ENCODE measurements at regions not wholly inside any gene's neighbourhood (a gene's known extent, or its start where the extent isn't known, plus 50 kb on each side); places are given as distances from the start of the nearest gene placed in this dataset.

DNA sequence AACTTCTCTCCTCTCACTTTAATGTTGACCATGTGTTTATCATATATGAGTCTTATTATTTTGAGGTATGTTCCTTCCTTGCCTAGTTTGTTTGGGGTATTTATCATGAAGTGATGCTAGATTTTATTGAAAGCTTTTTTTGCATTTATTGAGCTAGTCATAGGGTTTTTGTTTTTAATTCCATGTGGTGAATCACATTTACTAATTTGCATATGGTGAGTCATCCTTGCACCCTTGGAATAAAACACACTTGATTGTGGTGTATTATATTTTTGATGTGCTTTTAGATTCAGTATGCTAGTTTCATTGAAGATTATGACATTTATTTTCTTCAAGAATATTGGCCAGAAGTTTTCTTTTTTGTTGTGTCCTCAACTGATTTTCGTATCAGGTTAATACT is 464.6 kb downstream of the PCDH18 start:
- no peak for DNase-seq (ENCODE audit: low read depth)

DNA sequence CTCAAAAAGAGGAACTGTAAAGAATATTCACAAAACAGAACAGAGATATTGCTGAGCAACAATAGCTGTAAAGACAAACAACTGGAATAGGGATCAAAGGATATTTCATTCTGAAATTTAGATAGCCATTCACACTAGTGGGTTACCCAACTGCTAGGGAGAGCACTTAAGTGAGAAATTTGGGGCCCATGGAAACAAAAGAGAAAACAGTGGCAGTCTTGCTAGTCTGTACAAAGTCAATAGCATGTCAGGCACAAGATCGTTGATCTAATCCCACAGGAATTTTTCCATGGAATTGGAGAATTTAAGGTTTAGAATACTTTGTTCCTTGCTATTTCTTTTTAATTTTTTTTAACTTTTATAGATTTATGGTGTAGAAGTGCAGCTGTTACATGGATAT is 467.0 kb downstream of the PCDH18 start:
- DNase-seq (ENCODE audit: low read depth), result no peak

DNA sequence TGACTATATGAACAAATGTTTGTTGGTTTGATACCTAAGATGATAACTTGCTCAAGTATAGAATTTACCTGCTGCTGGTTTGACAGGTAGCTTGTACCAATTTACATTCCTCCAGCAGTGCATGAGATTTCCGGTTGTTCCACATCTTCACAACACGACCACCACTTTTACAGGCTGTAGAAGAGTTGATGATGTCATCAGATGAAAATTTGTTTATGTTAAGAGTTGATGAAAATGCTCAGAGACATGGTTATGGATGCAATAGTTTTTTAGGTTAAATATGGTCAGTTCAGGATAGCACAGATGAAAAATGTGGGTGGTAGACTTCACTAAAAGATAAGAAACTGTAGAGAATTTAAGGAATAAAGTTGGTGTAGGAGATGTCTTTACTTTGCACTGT is 468.3 kb downstream of the PCDH18 start:
- no peak for DNase-seq (ENCODE audit: low read depth)

DNA sequence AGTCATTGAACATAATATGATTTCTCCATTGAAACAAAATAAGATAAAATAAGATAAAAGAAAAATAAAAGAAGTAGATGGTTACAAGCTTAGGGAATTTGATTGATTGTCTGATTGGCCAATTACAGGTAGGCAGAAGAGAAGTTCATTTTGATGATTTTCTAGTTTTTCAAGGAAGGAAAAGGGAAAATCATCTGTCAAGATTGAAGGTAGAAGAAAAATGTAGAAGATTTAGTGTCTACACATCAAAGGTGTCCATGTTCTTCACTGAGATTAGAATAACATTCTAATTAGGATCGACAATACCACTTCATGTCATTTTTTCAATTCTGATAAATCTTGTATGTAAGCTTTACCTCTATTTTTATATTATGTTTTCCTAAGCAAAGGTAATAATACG is 489.1 kb downstream of the PCDH18 start:
- no peak for DNase-seq (ENCODE audit: low read depth)

DNA sequence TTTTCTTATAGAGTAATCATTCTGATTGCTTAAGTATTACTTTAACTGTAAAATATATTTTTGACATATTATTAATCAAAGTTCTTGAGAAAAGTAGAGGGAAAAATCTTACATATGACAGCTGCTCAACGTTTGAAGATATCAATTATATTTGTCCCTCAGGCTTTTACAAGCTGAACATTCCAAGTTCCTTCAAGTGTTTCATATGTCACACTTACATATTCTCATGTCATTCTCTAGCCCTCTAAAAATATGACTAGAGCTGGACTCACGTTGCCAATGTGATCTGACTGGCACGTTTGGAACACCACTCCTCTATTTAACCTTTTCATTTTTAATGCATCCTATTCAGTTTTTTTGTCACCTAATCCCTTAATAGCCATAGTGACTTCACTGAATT is 492.9 kb downstream of the PCDH18 start:
- no peak for DNase-seq (ENCODE audit: low read depth)

DNA sequence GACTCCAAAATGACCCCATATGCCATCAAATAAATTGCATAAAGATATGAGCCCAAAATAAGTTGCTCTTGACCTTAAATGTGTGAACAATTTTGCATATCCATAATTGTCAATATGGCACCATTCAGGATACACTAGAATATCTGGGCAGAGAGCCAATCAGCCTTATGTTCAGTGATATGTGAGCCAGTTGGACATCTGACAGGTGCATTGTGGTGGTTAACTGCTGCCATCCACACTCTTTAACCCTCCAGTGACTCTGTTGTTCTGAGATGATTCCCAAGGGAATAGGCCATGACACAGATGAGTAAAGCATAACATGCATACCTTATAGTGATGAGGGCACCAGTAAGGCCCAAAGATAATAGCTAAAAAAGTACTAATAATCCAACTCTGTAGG is 500.1 kb downstream of the PCDH18 start:
- no peak for DNase-seq (ENCODE audit: low read depth)

DNA sequence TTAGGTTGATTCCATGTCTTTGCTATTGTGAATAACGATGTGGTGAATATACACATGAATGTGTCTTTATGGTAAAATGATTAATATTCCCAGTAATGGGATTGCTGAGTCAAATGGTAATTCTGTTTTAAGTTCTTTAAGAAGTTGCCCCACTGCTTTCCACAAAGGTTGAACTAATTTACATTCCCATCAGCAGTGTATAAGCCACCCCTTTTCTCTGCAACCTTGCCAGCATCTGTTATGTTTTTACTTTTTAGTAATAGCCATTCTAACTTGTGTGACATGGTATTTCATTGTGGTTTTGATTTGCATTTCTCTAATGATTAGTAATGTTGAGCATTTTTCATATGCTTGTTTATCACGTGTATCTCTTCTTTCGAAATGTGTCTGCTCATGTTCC is 503.3 kb downstream of the PCDH18 start:
- DNase-seq (ENCODE audit: low read depth), result no peak

DNA sequence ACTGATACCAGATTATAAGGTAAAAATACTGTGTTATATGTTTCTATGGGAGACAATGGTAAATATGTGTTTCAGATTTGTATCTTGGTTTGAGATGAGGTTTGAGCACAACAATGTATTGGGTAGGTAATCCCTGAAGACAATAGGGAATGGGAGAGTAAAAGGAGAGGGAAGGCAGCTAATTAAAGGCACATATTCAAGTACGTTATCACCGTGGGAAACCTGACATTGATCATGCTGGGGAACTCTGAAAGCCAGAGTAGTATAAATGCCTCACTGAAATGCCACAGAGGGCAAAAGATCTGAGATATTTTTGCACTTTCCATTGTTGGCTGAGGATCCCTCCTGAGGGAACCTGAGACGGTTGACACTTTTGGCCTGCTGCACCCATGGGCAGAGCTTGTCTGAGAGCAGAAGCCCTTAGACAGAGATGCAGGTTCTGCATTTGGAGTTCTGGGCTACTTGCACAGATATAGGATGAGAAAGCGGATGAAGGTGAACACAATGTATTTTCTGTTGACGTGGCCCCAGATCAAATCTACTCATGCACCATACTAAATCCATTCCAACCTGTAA is 506.7 kb downstream of the PCDH18 start:
- no peak for DNase-seq (ENCODE audit: low read depth)

DNA sequence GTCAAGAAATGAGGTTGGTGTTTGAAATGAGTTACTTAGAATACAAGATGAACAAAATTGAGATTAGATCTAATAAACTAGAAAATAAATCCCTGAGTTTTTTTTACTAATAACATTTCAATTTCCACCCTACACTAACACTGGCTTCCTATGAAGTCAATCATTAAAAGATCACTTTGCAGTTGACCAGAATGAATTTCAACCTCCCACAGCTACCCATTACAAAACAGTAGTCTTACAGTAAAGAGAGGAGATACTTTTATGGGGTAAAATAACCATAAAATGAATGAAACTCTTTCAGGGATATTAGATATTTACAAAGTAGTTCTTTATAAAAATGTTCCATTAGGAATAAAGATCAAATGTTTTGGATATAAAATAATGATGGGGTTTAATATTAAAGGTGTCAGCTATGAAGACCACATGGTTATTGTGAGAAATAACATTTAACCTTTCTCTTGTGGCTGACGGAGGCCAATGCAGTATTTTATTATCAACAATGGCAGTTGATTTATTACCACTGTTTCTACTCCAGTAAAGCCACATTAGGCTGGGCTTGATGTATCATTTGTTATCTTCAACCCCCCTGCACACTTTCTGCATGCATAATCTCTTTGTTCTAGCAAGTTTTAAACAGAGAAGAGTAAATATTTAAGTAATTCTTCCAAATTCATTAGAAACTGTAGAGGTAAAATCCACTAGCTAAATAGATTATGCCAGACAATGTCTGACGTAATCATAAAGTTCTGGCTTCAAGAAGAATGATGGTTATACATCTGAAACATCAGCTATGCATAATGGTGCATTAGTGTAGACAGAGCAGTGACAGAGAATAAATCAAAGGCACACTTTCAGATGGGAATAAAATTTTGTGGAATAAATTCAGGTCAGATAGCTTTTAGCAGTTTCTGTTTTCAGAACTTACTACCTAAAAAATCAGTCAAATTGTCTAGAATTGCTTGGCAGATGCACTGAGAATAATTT is 516.6 kb downstream of the PCDH18 start:
- DNase-seq (ENCODE audit: low read depth), result no peak

DNA sequence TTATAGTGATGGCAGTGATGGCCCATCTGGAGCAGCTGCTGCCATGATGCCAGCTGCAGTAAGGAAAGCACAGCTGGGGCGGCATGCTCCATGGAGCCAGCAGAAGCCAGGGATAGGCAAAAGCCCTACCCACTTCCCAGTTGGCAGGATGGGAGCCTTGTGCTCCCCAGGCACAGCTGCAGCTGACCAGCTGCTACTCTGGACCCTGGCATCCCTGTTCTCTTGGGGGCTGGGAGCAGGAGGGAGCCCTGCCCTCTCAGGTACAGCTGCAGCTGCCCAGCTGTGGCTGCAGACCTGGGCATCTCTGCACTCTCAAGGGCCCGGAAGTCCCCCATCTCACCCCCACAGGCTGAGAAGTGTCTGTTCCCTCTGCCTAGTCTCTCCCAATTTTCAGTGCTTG is 531.9 kb downstream of the PCDH18 start:
- no peak for DNase-seq (ENCODE audit: low read depth)

DNA sequence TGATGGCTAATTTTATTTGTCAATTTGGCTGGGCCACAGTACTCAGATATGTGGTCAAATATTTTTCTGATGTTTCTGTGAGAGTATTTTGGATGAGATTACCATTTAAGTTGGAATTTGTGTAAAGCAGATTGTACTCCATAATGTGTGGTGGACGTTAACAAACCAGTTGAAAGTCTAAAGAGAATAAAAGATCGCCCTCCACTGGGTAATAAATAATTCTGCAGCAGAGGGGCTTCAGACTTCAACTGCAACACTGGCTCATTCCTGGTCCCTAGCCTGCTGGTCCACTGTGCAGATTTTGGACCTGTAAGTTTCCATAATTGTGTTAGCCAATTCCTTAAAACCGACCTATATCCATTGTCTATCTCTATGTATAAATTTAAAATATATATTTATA is 540.3 kb downstream of the PCDH18 start:
- no peak for DNase-seq (ENCODE audit: low read depth)

DNA sequence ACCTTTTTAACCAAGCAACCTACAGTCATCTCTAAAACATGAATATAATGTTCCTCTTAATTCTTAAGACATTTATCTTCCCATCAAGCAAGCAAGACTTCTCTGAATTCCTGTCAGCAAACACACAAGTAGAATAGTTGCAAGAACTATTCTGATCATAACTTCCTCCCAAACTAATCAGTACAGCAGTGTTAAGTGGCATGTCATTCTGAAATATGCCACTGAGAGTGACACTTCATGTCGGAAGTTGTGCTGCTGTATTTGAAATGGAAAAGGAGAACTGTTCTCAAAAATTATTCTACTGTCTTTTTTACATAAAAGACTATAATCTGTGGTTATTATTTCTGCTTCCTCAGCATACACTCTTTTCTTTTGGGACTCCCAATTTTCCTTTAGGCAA is 546.6 kb downstream of the PCDH18 start:
- no peak for DNase-seq (ENCODE audit: low read depth)

DNA sequence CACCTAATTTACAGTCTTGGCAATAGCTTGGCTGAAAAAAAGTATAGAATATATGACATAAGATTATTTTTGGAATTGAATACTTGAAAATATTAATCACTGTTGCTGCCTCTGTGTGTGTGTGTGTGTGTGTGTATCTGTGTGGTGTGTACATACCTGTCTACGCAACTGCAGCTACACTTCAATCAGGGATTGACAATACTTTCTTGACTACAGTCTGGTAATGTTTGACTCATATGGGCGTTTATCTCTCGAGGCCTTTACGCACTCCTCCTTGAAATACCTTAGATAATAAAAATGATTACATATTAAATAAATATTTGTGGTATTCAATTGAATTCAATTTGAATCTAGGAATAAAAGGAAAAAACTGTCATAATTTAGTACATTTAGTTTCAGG is 565.2 kb downstream of the PCDH18 start:
- DNase-seq (ENCODE audit: low read depth), result no peak

DNA sequence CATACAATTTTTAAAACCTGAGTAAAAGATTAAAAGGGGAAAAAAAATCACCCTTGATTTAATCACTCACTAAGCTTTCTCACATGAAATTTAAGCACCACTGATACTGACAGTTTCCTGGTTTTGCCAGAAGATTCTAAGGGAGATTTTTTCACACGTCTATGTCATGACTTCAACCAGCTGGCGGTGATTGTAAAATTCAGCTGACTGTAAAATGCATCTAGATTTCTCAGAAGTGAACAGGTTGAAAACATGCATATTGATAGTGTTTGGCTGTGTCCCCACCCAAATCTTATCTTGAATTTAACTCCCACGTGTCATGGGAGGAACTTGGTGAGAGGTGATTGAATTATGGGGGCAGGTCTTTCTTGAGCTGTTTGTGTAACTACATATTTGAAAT is 566.8 kb downstream of the PCDH18 start:
- no peak for DNase-seq (ENCODE audit: low read depth)

DNA sequence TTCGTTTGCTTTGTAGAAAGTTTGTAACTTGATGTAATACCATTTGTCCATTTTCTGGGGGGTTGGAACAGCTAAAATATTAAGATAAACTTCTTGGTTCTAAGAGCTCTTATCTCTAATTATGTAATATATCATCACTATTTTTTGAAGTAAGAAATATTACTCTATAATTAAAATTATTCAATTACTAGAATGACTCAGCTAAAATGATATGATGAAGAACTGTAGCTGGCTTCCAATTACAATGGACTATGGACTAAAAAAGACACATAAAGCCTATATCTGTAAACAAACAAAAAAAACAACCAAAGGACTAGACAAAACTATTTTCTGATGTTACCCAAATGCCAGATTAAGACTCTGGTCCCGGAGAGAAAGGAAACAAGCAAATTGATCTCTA is 569.4 kb downstream of the PCDH18 start:
- no peak for DNase-seq (ENCODE audit: low read depth)

DNA sequence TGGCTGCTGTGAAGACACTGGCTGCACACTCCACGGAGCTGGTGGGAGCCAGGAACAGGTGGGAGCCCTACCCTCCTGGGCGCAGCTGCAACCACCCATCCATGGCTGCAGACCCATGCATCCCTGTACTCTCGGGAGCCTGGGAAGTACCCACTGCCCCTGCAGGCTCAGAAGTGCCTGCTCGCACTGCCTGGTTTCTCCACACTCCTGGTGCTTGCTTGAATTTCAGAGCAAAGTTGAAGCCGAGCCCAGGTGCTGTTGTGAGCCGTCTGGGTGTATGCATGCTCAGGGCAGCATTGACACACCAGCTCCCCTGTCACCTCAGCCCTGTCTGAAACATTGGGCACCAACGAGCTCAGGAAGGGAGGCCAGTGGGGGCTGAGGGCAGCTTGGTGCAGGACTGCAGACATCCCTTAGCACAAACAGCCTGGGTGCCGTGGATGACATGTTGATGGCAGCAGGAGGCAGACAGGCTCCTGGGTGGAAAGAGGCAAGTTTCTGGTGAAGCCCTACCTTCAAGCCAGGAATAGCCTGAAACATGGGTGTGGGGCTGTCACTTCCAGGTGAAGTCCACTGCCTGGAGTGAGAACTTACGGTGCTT is 585.9 kb downstream of the PCDH18 start:
- no peak for DNase-seq (ENCODE audit: low read depth)

DNA sequence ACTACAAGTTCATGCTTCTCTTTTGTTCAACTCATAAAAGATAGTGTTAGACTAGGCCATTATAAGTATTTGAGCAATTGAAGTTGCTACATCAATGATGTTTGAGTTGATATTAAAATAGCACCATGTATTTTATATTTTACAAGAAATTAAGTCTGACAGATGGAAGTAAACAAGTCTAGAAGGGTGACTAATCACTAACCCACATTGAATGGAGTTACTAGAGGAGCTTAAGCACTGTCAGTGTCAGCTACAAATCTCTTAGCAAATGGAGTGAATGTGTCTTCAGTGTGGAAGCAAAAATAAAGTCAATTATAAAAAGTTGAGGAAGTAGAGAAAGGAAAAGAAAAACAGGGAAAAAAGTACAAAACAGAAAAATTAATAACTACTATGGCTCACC is 592.5 kb downstream of the PCDH18 start:
- no peak for DNase-seq (ENCODE audit: low read depth)

DNA sequence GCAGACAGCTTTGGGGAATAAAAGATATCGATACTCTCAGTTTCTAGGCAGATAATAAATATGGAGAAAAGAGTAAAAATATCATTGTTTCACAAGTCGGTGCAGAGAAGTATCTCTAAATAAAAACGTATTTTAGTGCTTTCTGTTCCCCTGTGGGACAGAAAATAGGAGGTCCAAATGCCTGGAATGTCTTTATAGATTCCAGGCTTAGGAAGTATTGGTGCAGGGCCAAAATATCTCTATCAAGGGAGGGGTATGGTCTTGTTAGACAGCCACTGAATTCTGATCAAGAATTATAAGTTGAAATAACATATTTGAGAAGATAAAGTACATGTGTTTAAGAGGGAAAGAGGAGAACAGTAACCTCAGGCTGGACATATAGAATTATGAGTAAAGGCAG is 596.4 kb downstream of the PCDH18 start:
- no peak for DNase-seq (ENCODE audit: low read depth)

DNA sequence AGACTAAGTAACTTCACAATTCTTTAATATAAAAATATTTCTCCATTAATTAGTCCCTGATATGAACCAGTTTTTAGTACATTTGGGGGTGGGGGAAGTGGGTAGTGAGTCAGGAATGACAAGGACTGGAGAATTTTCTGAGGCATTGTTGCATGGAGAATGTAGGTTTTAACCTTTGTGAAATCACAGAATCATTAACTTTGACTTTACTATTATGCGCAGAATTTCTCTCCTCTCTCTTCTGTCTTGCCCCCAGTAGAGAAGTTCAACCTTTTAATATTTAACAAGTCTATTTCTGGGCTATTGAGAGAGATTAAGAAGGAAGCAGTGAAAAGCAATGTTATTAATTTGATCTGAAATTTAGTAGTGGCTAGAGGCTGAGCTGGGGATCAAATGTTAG is 597.0 kb downstream of the PCDH18 start:
- no peak for DNase-seq (ENCODE audit: low read depth)

DNA sequence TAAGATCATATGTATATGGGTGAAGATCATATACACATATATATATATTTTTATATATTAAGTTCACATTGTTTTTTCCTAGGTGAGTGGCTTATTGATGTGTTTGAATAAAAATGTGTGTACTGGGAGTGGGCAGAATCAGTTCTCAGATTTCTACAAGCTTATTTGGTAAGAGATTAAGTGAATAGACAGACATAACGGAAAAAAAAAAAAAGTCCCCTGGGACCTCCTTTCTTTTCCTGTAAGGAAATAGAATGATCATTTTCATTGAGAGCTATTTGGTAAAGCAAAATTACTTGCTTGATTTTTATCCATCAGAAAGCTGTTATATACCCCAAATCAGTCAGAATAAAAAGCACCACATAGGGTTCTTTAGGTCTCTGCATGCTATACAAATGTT is 597.7 kb downstream of the PCDH18 start:
- no peak for DNase-seq (ENCODE audit: low read depth)

DNA sequence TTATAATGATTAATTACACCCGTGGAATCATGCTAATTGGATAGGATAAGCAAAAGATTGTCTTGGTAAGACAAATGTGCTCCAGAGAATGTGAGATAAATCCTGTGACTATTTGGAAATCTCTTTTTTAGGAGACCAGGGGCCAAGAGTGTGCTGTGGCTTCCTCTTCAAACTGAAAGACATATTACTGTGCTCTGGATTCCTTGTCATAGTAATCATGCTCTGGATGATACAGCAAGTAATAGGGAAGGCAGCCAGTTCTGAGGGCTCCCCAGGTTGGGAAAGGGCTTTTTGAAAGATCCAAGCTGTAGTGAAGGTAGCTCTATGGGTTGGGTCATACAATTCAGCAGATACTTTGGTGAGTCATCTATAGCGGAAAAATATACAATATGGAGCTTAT is 600.5 kb downstream of the PCDH18 start:
- DNase-seq (ENCODE audit: low read depth), result no peak

DNA sequence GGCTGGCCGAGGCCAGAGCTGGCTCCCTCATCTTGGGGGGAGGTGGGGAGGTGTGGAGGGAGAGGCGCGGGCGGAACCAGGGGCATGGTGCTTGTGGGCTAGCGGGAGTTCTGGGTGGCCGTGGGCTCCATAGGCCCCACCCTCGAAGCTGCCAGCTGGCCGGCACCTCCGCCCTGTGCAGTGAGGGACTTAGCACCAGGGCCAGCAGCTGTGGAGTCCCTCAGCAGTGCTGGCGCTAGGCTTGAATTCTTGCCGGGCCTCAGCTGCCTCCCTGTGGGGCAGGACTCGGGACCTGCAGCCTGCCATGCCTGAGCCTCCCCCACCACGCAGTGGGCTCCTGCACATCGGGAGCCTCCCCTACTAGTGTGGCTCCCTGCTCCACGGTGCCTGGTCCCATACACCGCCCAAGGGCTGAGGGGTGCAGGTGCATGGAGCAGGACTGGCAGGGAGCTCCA is 603.3 kb downstream of the PCDH18 start:
- DNase-seq (ENCODE audit: low read depth), result no peak

DNA sequence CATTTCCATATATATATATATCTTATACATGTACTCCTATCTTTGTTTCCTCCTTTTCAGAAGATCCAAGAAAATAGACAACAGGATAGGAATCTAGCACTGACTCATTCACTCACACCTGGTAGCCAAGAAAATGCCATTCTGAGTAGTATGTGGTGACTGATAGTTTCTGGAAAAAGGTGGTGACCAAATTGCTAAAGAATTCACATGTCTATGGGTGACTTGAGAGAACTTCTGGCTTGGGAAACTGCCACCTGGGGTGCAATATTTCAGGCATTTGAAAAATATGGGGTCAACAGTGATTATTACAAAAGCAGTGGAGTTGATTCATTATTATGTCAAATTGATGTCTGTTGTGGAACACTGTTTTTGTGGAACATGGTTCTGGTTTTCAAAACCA is 605.1 kb downstream of the PCDH18 start:
- peak; percentile 42 for DNase-seq (ENCODE audit: low read depth)

Data from non-pigmented ciliary epithelial cell (primary cell).